SK-N-SH treated with all-trans-retinoic acid at 6 μM for 48 hours (cell line): ENCODE measurements at regions not wholly inside any gene's neighbourhood (a gene's known extent, or its start where the extent isn't known, plus 50 kb on each side); places are given as distances from the start of the nearest gene placed in this dataset.

Experiments
- ATAC-seq: fragments of 200-7000 bp; cut with Tn5 transposase; 3 replicates; pipeline ENCODE4 v1.9.1; 2020; ENCODE audit warnings: mild to moderate bottlenecking, moderate library complexity
- ARNTL ChIP-seq: fragments of 450-650 bp; formaldehyde crosslinking; IDR thresholded peaks from 2 replicates; pipeline ENCODE4 v1.5.0; 2020; ENCODE audit warnings: low read depth, mild to moderate bottlenecking, moderate library complexity, borderline replicate concordance
- BACH2 ChIP-seq: fragments of 250-450 bp; sonication (Bioruptor Pico); IDR thresholded peaks from 2 replicates; pipeline ENCODE4 v1.9.0; 2021; ENCODE audit warnings: mild to moderate bottlenecking, borderline replicate concordance
- CSDC2 ChIP-seq: fragments of 250-450 bp; sonication (Bioruptor Pico); IDR thresholded peaks from 2 replicates; pipeline ENCODE4 v1.5.0; 2020; ENCODE audit warnings: mild to moderate bottlenecking, moderate library complexity
- ESRRG ChIP-seq: fragments of 250-450 bp; sonication (Bioruptor Pico); IDR thresholded peaks from 2 replicates; pipeline ENCODE4 v1.6.1; 2021; ENCODE audit warnings: mild to moderate bottlenecking
- GLIS3 ChIP-seq: fragments of 250-450 bp; sonication (Bioruptor Pico); IDR thresholded peaks from 2 replicates; pipeline ENCODE4 v1.5.0; 2020; ENCODE audit warnings: mild to moderate bottlenecking, moderate library complexity
- ISL1 ChIP-seq: fragments of 250-450 bp; sonication (Bioruptor Pico); IDR thresholded peaks from 2 replicates; pipeline ENCODE4 v2.1.2; 2022; ENCODE audit warnings: mild to moderate bottlenecking, moderate library complexity
- PPARA ChIP-seq: fragments of 250-450 bp; sonication (Bioruptor Pico); IDR thresholded peaks from 2 replicates; pipeline ENCODE4 v1.5.0; 2020; ENCODE audit warnings: mild to moderate bottlenecking, borderline replicate concordance
- RARB ChIP-seq: fragments of 250-450 bp; sonication (Bioruptor Pico); IDR thresholded peaks from 2 replicates; pipeline ENCODE4 v1.8.0; 2021; ENCODE audit warnings: mild to moderate bottlenecking, moderate library complexity
- SNAI2 ChIP-seq: fragments of 250-450 bp; sonication (Bioruptor Pico); IDR thresholded peaks from 2 replicates; pipeline ENCODE4 v1.5.0; 2020; ENCODE audit warnings: mild to moderate bottlenecking, moderate library complexity
- TCF4 ChIP-seq: fragments of 250-450 bp; sonication (Bioruptor Pico); IDR thresholded peaks from 2 replicates; pipeline ENCODE4 v1.8.0; 2021; ENCODE audit warnings: mild to moderate bottlenecking, moderate library complexity, borderline replicate concordance
- TOX ChIP-seq: fragments of 250-450 bp; sonication (Bioruptor Pico); IDR thresholded peaks from 2 replicates; pipeline ENCODE4 v1.8.0; 2021; ENCODE audit warnings: mild to moderate bottlenecking, moderate library complexity, borderline replicate concordance
- ZC3H10 ChIP-seq: fragments of 250-450 bp; sonication (Bioruptor Pico); IDR thresholded peaks from 2 replicates; pipeline ENCODE4 v1.5.1; 2021; ENCODE audit warnings: mild to moderate bottlenecking, moderate library complexity
- ZFP3 ChIP-seq: fragments of 250-450 bp; sonication (Bioruptor Pico); IDR thresholded peaks from 2 replicates; pipeline ENCODE4 v1.5.0; 2020; ENCODE audit warnings: mild to moderate bottlenecking, moderate library complexity
- ZFP30 ChIP-seq: fragments of 450-650 bp; formaldehyde crosslinking; IDR thresholded peaks from 2 replicates; pipeline ENCODE4 v1.5.0; 2022; ENCODE audit warnings: mild to moderate bottlenecking, moderate library complexity
- ZNF565 ChIP-seq: fragments of 450-650 bp; formaldehyde crosslinking; conservative IDR thresholded peaks from 2 replicates; pipeline ENCODE4 v1.5.0; 2020; ENCODE audit warnings: low read depth, mild to moderate bottlenecking, moderate library complexity
- ZNF70 ChIP-seq: fragments of 450-650 bp; formaldehyde crosslinking; IDR thresholded peaks from 2 replicates; pipeline ENCODE4 v1.5.0; 2020; ENCODE audit warnings: mild to moderate bottlenecking, moderate library complexity
- ZNF8 ChIP-seq: fragments of 450-650 bp; formaldehyde crosslinking; IDR thresholded peaks from 2 replicates; pipeline ENCODE4 v1.5.0; 2020; ENCODE audit warnings: mild to moderate bottlenecking, moderate library complexity
- TF ChIP-seq, protein P1 (sequence below): fragments of 250-450 bp; sonication (Bioruptor Pico); IDR thresholded peaks from 2 replicates; pipeline ENCODE4 v1.8.0; 2021; ENCODE audit warnings: low read depth, mild to moderate bottlenecking, moderate library complexity, borderline replicate concordance
- TF ChIP-seq, protein P2 (sequence below): fragments of 250-450 bp; sonication (Bioruptor Pico); IDR thresholded peaks from 2 replicates; pipeline ENCODE4 v1.5.0; 2020; ENCODE audit warnings: mild to moderate bottlenecking, moderate library complexity
- TF ChIP-seq, protein P3 (sequence below): fragments of 250-450 bp; sonication (Bioruptor Pico); IDR thresholded peaks from 2 replicates; pipeline ENCODE4 v1.8.0; 2020; ENCODE audit warnings: mild to moderate bottlenecking, moderate library complexity, borderline replicate concordance

DNA sequence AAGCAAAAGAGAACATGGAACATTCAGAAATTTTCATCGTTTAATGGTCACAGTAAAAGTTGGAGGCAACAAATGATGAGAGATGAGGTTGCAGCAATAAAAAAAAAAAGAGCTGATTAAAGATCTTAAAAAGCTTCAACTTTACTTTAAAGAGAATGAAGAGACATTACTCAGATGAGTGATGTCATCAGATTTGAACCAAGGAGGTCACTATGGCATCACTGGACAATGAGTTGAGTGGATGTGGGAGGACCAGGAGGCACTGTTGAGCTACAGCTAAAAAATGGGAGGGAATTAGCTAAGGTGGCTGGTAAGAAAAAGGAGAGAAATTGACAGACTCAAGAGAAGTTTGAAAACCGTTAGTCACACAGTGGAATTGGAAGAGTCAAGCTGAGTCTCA is 138.4 kb downstream of the SST start (continued):
- no peak for TF ChIP-seq ISL1 (CRISPR knock-in tag)
- TF ChIP-seq, protein P1, sequence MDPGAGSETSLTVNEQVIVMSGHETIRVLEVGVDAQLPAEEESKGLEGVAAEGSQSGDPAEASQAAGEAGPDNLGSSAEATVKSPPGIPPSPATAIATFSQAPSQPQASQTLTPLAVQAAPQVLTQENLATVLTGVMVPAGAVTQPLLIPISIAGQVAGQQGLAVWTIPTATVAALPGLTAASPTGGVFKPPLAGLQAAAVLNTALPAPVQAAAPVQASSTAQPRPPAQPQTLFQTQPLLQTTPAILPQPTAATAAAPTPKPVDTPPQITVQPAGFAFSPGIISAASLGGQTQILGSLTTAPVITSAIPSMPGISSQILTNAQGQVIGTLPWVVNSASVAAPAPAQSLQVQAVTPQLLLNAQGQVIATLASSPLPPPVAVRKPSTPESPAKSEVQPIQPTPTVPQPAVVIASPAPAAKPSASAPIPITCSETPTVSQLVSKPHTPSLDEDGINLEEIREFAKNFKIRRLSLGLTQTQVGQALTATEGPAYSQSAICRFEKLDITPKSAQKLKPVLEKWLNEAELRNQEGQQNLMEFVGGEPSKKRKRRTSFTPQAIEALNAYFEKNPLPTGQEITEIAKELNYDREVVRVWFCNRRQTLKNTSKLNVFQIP: no peak

DNA sequence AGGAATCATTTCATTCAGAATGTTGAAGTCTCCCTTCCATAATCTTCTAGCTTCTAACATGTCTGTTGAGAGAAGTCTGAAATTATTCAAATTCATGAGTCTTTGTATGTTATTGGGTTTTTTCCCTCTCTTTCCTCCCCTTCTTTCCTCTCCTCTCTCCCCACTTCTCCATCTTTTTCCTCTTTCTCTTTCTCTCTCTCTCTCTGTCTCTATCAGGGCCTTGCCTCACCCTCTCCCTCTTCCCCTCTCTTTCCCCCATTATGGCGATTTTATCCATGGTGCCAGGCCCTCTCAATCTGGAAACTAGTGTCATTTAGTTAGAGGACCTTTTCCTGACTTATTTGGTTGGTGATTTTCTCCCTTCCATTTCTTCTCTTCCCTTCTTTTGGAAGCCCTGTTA is 147.3 kb downstream of the SST start:
- no peak for ATAC-seq
- TF ChIP-seq GLIS3 (CRISPR knock-in tag) (no peak), RARB (CRISPR knock-in tag) (no peak), ZFP3 (CRISPR knock-in tag) (no peak), ZNF565 (CRISPR knock-in tag) (no peak), PPARA (CRISPR knock-in tag) (no peak), ZFP30 (CRISPR knock-in tag) (no peak), TCF4 (CRISPR knock-in tag) (no peak), ZNF70 (CRISPR knock-in tag) (no peak), ZC3H10 (CRISPR knock-in tag) (no peak), TOX (CRISPR knock-in tag) (no peak), CSDC2 (CRISPR knock-in tag) (no peak)

DNA sequence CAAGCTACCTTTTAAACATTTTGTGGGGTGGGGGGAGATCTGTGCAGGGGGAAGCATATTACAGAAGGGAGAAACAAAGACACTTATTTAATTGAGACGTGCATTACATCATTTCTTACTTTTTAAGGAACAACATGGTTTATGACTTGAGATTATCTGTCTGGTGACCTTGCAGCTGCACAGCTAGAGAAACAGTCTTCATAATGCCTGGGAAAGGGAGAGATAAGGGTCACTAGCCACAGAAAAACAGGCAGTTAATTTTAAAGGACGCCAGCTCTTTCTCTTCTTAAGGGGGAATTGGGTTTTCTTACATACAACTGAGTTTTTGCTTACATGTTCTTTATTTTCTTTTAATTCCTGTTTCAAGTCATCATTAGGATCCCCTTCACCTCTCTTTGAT is 147.9 kb downstream of the SST start:
- TF ChIP-seq ZFP30 (CRISPR knock-in tag) (no peak), PPARA (CRISPR knock-in tag) (no peak)
- no peak for ATAC-seq

DNA sequence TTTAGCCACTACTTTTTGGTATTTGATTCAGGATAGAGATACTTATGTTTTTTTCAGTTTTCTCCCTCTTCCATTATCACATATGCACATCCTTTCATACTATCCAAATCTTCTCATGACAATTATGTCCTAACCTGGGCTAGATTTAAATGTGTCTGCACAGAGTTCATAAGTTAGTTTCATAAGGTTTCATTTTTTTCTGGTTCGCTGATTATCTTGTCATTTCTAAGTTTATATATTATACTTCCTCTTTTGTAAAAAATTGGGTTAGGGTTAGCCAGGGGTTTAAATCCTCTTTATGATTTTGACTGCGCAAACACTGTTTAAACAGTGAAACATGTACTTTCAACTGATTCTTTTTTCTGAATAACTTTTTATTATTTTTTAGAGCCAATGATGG is 148.6 kb downstream of the SST start:
- no peak for TF ChIP-seq ZNF8 (CRISPR knock-in tag)
- no peak for TF ChIP-seq RARB (CRISPR knock-in tag)
- TF ChIP-seq ISL1 (CRISPR knock-in tag): no peak
- TF ChIP-seq, protein P2, sequence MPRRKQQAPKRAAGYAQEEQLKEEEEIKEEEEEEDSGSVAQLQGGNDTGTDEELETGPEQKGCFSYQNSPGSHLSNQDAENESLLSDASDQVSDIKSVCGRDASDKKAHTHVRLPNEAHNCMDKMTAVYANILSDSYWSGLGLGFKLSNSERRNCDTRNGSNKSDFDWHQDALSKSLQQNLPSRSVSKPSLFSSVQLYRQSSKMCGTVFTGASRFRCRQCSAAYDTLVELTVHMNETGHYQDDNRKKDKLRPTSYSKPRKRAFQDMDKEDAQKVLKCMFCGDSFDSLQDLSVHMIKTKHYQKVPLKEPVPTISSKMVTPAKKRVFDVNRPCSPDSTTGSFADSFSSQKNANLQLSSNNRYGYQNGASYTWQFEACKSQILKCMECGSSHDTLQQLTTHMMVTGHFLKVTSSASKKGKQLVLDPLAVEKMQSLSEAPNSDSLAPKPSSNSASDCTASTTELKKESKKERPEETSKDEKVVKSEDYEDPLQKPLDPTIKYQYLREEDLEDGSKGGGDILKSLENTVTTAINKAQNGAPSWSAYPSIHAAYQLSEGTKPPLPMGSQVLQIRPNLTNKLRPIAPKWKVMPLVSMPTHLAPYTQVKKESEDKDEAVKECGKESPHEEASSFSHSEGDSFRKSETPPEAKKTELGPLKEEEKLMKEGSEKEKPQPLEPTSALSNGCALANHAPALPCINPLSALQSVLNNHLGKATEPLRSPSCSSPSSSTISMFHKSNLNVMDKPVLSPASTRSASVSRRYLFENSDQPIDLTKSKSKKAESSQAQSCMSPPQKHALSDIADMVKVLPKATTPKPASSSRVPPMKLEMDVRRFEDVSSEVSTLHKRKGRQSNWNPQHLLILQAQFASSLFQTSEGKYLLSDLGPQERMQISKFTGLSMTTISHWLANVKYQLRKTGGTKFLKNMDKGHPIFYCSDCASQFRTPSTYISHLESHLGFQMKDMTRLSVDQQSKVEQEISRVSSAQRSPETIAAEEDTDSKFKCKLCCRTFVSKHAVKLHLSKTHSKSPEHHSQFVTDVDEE (CRISPR knock-in tag): no peak
- no peak for TF ChIP-seq ARNTL (CRISPR knock-in tag)
- TF ChIP-seq ZNF565 (CRISPR knock-in tag): no peak
- no peak for TF ChIP-seq SNAI2 (CRISPR knock-in tag)
- no peak for TF ChIP-seq CSDC2 (CRISPR knock-in tag)
- TF ChIP-seq ZC3H10 (CRISPR knock-in tag): no peak
- TF ChIP-seq GLIS3 (CRISPR knock-in tag): no peak
- TF ChIP-seq ESRRG: no peak
- TF ChIP-seq BACH2: no peak
- TF ChIP-seq, protein P3, sequence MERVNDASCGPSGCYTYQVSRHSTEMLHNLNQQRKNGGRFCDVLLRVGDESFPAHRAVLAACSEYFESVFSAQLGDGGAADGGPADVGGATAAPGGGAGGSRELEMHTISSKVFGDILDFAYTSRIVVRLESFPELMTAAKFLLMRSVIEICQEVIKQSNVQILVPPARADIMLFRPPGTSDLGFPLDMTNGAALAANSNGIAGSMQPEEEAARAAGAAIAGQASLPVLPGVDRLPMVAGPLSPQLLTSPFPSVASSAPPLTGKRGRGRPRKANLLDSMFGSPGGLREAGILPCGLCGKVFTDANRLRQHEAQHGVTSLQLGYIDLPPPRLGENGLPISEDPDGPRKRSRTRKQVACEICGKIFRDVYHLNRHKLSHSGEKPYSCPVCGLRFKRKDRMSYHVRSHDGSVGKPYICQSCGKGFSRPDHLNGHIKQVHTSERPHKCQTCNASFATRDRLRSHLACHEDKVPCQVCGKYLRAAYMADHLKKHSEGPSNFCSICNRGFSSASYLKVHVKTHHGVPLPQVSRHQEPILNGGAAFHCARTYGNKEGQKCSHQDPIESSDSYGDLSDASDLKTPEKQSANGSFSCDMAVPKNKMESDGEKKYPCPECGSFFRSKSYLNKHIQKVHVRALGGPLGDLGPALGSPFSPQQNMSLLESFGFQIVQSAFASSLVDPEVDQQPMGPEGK (CRISPR knock-in tag): no peak
- TF ChIP-seq, all 23 proteins: peak for 0

DNA sequence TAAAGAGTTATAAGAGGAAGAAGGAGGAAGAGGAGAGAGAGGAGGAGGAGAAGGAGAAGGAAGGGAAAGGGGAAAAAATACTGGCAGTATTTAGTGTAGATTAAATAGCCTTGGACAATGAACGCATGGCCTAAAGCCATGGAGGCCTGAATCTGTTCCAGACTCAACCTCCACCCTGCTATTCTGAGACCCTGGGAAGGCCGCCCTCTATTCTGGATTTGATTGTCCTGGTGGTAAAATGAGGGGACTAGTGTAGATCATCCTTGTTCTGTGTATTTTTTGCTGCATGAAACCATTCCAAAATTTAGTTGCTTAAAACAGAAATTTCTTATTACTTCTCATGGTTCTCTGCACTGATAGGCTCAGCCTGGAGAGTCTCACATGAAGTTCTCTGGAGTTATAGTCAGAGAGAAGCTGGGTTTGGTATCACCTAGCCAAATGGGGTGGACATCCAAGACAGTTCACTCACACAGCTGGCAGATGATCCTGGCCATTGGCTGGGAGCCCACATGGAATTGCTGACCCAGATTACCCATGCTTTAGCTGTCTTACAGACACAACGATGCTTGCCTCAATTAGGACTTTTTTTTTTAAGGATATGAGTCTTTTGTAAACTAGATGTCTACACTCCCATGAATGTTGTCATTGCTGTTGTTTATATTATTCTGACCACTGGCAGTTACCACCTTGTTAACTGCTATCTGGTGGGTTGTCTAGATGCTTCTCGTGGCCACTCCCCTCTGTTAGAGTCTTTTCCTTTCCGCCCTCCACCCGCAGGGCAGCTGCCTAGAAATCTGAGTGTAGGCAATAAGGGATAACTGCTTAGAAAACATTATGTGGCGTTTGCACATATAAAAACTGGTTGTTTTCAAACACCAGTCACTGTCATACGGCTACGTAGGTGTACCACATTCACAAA is 149.9 kb downstream of the SST start:
- TF ChIP-seq, protein P3 (CRISPR knock-in tag): no peak
- no peak for ATAC-seq

More for the DNA sequence above, 148.6 kb downstream of the SST start:
- ATAC-seq: no peak
